WTC11 (cell line): ENCODE measurements at regions not wholly inside any gene's neighbourhood (a gene's known extent, or its start where the extent isn't known, plus 50 kb on each side); places are given as distances from the start of the nearest gene placed in this dataset.

ENCODE experiments used
- ATAC-seq: fragments of 200-7000 bp; cut with Tn5 transposase; 2 replicates; pipeline ENCODE4 v1.10.0; 2021; ENCODE audit warnings: mild to moderate bottlenecking, moderate library complexity
- CTCF ChIA-PET: fragments of 300-600 bp; sonication (Branson Sonifier 250); formaldehyde crosslinking; loops from one replicate; lab custom pipeline; 2021; ENCODE audit warnings: antibody characterized with exemption; lab: Charles Lee
- POLR2A ChIA-PET: fragments of 350-600 bp; sonication (Branson Sonifier 250); formaldehyde crosslinking; loops from one replicate; lab custom pipeline; 2021; ENCODE audit warnings: antibody characterized with exemption; lab: Charles Lee
- DNase-seq: peaks from one replicate; pipeline ENCODE4 v3.0.0; 2021; ENCODE audit warnings: low spot score
- H3K27ac Mint-ChIP-seq: 2 replicates; pipeline ENCODE4 v1.8.0; 2021; ENCODE audit warnings: mixed read lengths
- H3K27me3 Mint-ChIP-seq: 2 replicates; pipeline ENCODE4 v1.8.0; 2021; ENCODE audit warnings: low read depth, mild to moderate bottlenecking, moderate library complexity, mixed read lengths
- H3K36me3 Mint-ChIP-seq: 2 replicates; pipeline ENCODE4 v1.8.0; 2021; ENCODE audit warnings: mixed read lengths
- H3K4me1 Mint-ChIP-seq: 2 replicates; pipeline ENCODE4 v1.8.0; 2022; ENCODE audit warnings: mixed read lengths
- H3K4me3 Mint-ChIP-seq: 2 replicates; pipeline ENCODE4 v1.8.0; 2021; ENCODE audit warnings: mild to moderate bottlenecking, moderate library complexity, mixed read lengths
- H3K9me3 Mint-ChIP-seq: 2 replicates; pipeline ENCODE4 v1.8.0; 2021; ENCODE audit warnings: mixed read lengths
- ELF4 ChIP-seq: sonication (generic); formaldehyde crosslinking; IDR thresholded peaks from 2 replicates; pipeline ENCODE4 v1.8.1; 2022; ENCODE audit warnings: low read depth, mild to moderate bottlenecking, moderate library complexity, missing genetic modification reagents
- ESRRA ChIP-seq: sonication (generic); formaldehyde crosslinking; IDR thresholded peaks from 2 replicates; pipeline ENCODE4 v1.8.1; 2022; ENCODE audit warnings: mild to moderate bottlenecking, missing genetic modification reagents, borderline replicate concordance
- GRHL2 ChIP-seq: fragments of 250-450 bp; sonication (Bioruptor Pico); IDR thresholded peaks from 2 replicates; pipeline ENCODE4 v1.8.0; 2022; ENCODE audit warnings: mild to moderate bottlenecking, moderate library complexity; ENCODE audit not compliant: insufficient replicate concordance, severe bottlenecking
- JUN ChIP-seq: sonication (generic); formaldehyde crosslinking; IDR thresholded peaks from 2 replicates; pipeline ENCODE4 v1.8.0; 2023; ENCODE audit warnings: mild to moderate bottlenecking, missing genetic modification reagents
- KAT7 ChIP-seq: sonication (generic); formaldehyde crosslinking; IDR thresholded peaks from 2 replicates; pipeline ENCODE4 v1.8.1; 2023; ENCODE audit warnings: missing genetic modification reagents, mild to moderate bottlenecking, borderline replicate concordance
- MAX ChIP-seq: sonication (generic); formaldehyde crosslinking; IDR thresholded peaks from 2 replicates; pipeline ENCODE4 v1.8.0; 2022; ENCODE audit warnings: mild to moderate bottlenecking, missing genetic modification reagents
- MXD4 ChIP-seq: fragments of 250-450 bp; sonication (Bioruptor Pico); IDR thresholded peaks from 2 replicates; pipeline ENCODE4 v1.8.0; 2021; ENCODE audit warnings: mild to moderate bottlenecking, moderate library complexity, borderline replicate concordance
- NR1H2 ChIP-seq: sonication (generic); formaldehyde crosslinking; IDR thresholded peaks from 2 replicates; pipeline ENCODE4 v1.9.0; 2021; ENCODE audit warnings: mild to moderate bottlenecking, moderate library complexity, missing genetic modification reagents
- PRDM15 ChIP-seq: sonication (generic); formaldehyde crosslinking; IDR thresholded peaks from 2 replicates; pipeline ENCODE4 v1.8.0; 2022; ENCODE audit warnings: missing genetic modification reagents
- PRRX2 ChIP-seq: fragments of 250-450 bp; sonication (Bioruptor Pico); IDR thresholded peaks from 2 replicates; pipeline ENCODE4 v1.8.0; 2021; ENCODE audit warnings: mild to moderate bottlenecking
- SMAD3 ChIP-seq: sonication (generic); formaldehyde crosslinking; IDR thresholded peaks from 2 replicates; pipeline ENCODE4 v1.8.0; 2022; ENCODE audit warnings: missing genetic modification reagents, mild to moderate bottlenecking, borderline replicate concordance
- SMAD4 ChIP-seq: sonication (generic); formaldehyde crosslinking; IDR thresholded peaks from 2 replicates; pipeline ENCODE4 v1.8.0; 2022; ENCODE audit warnings: mild to moderate bottlenecking, missing genetic modification reagents
- ZBTB21 ChIP-seq: sonication (generic); formaldehyde crosslinking; IDR thresholded peaks from 2 replicates; pipeline ENCODE4 v1.8.1; 2023; ENCODE audit warnings: mild to moderate bottlenecking, missing genetic modification reagents, borderline replicate concordance
- ZNF121 ChIP-seq: sonication (generic); formaldehyde crosslinking; IDR thresholded peaks from 2 replicates; pipeline ENCODE4 v1.8.0; 2023; ENCODE audit warnings: missing genetic modification reagents
- ZNF263 ChIP-seq: sonication (generic); formaldehyde crosslinking; IDR thresholded peaks from 2 replicates; pipeline ENCODE4 v1.8.1; 2022; ENCODE audit warnings: low read depth, mild to moderate bottlenecking, moderate library complexity, missing genetic modification reagents
- ZNF317 ChIP-seq: sonication (generic); formaldehyde crosslinking; IDR thresholded peaks from 2 replicates; pipeline ENCODE4 v1.8.1; 2023; ENCODE audit warnings: low read depth, mild to moderate bottlenecking, moderate library complexity, missing genetic modification reagents, borderline replicate concordance
- ZNF425 ChIP-seq: fragments of 250-450 bp; sonication (Bioruptor Pico); conservative IDR thresholded peaks from 2 replicates; pipeline ENCODE4 v1.9.0; 2021; ENCODE audit warnings: mild to moderate bottlenecking
- TF ChIP-seq, protein P1 (sequence below): sonication (generic); formaldehyde crosslinking; IDR thresholded peaks from 2 replicates; pipeline ENCODE4 v1.8.1; 2023; ENCODE audit warnings: mild to moderate bottlenecking, missing genetic modification reagents
- TF ChIP-seq, protein P2 (sequence below): sonication (generic); formaldehyde crosslinking; conservative IDR thresholded peaks from 2 replicates; pipeline ENCODE4 v1.8.1; 2023; ENCODE audit warnings: mild to moderate bottlenecking, low read depth, missing genetic modification reagents, moderate library complexity

- H3K27ac Mint-ChIP-seq: no peak overlapping the region
- no peaks in the 10 kb centered on the region for H3K36me3 Mint-ChIP-seq
- DNase-seq (no peak), ATAC-seq (no peak)
- H3K27me3 Mint-ChIP-seq: no peaks in the 10 kb centered on the region
- H3K4me1 Mint-ChIP-seq: peaks cover 8% of the 10 kb centered on the region
- TF ChIP-seq SMAD4 (no peak), SMAD3 (no peak), ZNF425 (CRISPR knock-in tag) (no peak), PRRX2 (no peak), MAX (CRISPR knock-in tag) (no peak), JUN (no peak), ESRRA (CRISPR knock-in tag) (no peak), ELF4 (CRISPR knock-in tag) (no peak), GRHL2 (CRISPR knock-in tag) (no peak)
- ChIA-PET POLR2A (no interaction called here), CTCF (interaction anchor here (0.6 to 2.7 kb wide), 30 partner anchors 9 to 1870 kb away, joined by 3 to 34 read pairs (median 5); no protein-coding TSS in a partner anchor)
- H3K9me3 Mint-ChIP-seq: no peaks in the 10 kb centered on the region
- no peak overlapping the region for H3K4me3 Mint-ChIP-seq
Measured at GRCh38 chr7:36021917-36022550, 131.0 kb upstream of the EEPD1 start.

DNA sequence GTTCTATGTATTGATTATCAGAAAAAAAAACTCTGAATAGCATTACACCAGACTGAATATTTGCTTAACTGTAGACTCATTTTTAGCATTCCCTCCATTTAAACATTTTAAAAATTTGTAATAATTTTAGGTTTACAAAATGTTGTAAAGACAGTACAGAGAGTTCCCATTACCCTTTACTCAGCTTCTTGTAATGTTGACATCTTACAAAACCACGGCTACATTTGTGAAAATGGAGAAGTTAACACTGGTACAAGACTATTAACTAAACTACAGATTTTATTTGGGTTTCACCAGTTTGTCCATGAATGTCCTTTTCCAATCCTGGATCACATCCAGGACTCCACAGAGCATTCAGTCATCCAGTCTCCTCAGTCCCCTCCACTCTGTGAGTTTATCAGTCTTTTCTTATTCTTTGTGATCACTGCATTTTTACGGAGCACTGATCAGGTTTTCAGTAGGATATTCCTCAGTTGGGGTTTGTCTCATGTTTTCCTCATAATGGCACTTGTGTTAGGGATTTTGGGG, 130.0 kb upstream of the EEPD1 start:
- DNase-seq (no peak), ATAC-seq (no peak)
- TF ChIP-seq ZBTB21 (CRISPR knock-in tag) (no peak), ZNF317 (CRISPR knock-in tag) (no peak)
- TF ChIP-seq, protein P1, sequence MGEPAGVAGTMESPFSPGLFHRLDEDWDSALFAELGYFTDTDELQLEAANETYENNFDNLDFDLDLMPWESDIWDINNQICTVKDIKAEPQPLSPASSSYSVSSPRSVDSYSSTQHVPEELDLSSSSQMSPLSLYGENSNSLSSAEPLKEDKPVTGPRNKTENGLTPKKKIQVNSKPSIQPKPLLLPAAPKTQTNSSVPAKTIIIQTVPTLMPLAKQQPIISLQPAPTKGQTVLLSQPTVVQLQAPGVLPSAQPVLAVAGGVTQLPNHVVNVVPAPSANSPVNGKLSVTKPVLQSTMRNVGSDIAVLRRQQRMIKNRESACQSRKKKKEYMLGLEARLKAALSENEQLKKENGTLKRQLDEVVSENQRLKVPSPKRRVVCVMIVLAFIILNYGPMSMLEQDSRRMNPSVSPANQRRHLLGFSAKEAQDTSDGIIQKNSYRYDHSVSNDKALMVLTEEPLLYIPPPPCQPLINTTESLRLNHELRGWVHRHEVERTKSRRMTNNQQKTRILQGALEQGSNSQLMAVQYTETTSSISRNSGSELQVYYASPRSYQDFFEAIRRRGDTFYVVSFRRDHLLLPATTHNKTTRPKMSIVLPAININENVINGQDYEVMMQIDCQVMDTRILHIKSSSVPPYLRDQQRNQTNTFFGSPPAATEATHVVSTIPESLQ (CRISPR knock-in tag): no peak
- Mint-ChIP-seq H3K9me3 (no peaks in the 10 kb centered on the region), H3K4me1 (peaks cover 8% of the 10 kb centered on the region), H3K27me3 (no peaks in the 10 kb centered on the region), H3K4me3 (no peak overlapping the region), H3K36me3 (no peaks in the 10 kb centered on the region), H3K27ac (no peak overlapping the region)
- CTCF ChIA-PET: no interaction called here
- POLR2A ChIA-PET: no interaction called here

- H3K4me3 Mint-ChIP-seq: no peak overlapping the region
- no peak for TF ChIP-seq ZNF263 (CRISPR knock-in tag)
- TF ChIP-seq MXD4 (CRISPR knock-in tag): no peak
- TF ChIP-seq PRDM15 (CRISPR knock-in tag): no peak
- TF ChIP-seq KAT7 (CRISPR knock-in tag): no peak
- TF ChIP-seq NR1H2 (CRISPR knock-in tag): no peak
- TF ChIP-seq, protein P2, sequence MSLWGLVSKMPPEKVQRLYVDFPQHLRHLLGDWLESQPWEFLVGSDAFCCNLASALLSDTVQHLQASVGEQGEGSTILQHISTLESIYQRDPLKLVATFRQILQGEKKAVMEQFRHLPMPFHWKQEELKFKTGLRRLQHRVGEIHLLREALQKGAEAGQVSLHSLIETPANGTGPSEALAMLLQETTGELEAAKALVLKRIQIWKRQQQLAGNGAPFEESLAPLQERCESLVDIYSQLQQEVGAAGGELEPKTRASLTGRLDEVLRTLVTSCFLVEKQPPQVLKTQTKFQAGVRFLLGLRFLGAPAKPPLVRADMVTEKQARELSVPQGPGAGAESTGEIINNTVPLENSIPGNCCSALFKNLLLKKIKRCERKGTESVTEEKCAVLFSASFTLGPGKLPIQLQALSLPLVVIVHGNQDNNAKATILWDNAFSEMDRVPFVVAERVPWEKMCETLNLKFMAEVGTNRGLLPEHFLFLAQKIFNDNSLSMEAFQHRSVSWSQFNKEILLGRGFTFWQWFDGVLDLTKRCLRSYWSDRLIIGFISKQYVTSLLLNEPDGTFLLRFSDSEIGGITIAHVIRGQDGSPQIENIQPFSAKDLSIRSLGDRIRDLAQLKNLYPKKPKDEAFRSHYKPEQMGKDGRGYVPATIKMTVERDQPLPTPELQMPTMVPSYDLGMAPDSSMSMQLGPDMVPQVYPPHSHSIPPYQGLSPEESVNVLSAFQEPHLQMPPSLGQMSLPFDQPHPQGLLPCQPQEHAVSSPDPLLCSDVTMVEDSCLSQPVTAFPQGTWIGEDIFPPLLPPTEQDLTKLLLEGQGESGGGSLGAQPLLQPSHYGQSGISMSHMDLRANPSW (CRISPR knock-in tag): no peak
- TF ChIP-seq ZNF121: no peak
- H3K9me3 Mint-ChIP-seq: no peaks in the 10 kb centered on the region
- no peaks in the 10 kb centered on the region for H3K27me3 Mint-ChIP-seq
- ATAC-seq (no peak), DNase-seq (no peak)
- H3K36me3 Mint-ChIP-seq: no peaks in the 10 kb centered on the region
- H3K4me1 Mint-ChIP-seq: peaks cover 12% of the 10 kb centered on the region
- ChIA-PET POLR2A (no interaction called here), CTCF (no interaction called here)
- no peak overlapping the region for H3K27ac Mint-ChIP-seq
Measured at GRCh38 chr7:36025190-36025589, 127.9 kb upstream of the EEPD1 start.
